HG03097 (cell line): ENCODE measurements at regions not wholly inside any gene's neighbourhood (a gene's known extent, or its start where the extent isn't known, plus 50 kb on each side); places are given as distances from the start of the nearest gene placed in this dataset.
"Not testable (repeated sequence)": the region's sequence is repeated elsewhere in the genome, so short reads cannot be mapped to it uniquely, and the experiment has no call there.

Experiments
- ATAC-seq: cut with Tn5 transposase; IDR thresholded peaks from one replicate; pipeline ENCODE4 v1.9.1; 2021; ENCODE audit not compliant: unreplicated experiment, low FRiP score

- ATAC-seq: no peak
Observed at GRCh38 chr11:39462506-39462905, 1996.9 kb downstream of the LRRC4C start.

GRCh38 chr11:39461066-39461465 is 1998.4 kb downstream of the LRRC4C start:
- ATAC-seq: no peak

- no peak for ATAC-seq
Observed at GRCh38 chr11:39459606-39460005, 1999.8 kb downstream of the LRRC4C start.

- ATAC-seq: no peak
Observed at GRCh38 chr11:39458481-39458880, 2001.0 kb downstream of the LRRC4C start.

GRCh38 chr11:39443424-39444022 is 2015.9 kb downstream of the LRRC4C start:
- no peak for ATAC-seq

- ATAC-seq: no peak
Observed at GRCh38 chr11:39442177-39442576, 2017.3 kb downstream of the LRRC4C start.

GRCh38 chr11:39435641-39436040 is 2023.8 kb downstream of the LRRC4C start:
- ATAC-seq: no peak

- no peak for ATAC-seq
Observed at GRCh38 chr11:39434466-39434865, 2025.0 kb downstream of the LRRC4C start.

- no peak for ATAC-seq
Observed at GRCh38 chr11:39432929-39433328, 2026.5 kb downstream of the LRRC4C start.

- ATAC-seq: no peak
Observed at GRCh38 chr11:39425226-39425625, 2034.2 kb downstream of the LRRC4C start.

GRCh38 chr11:39412117-39412516 is 2047.3 kb downstream of the LRRC4C start:
- no peak for ATAC-seq

GRCh38 chr11:39385911-39386310 is 2073.5 kb downstream of the LRRC4C start:
- ATAC-seq: no peak

GRCh38 chr11:39374963-39375698 is 2084.3 kb downstream of the LRRC4C start:
- ATAC-seq: no peak

- ATAC-seq: no peak
Observed at GRCh38 chr11:39367534-39367933, 2091.9 kb downstream of the LRRC4C start.

- no peak for ATAC-seq
Observed at GRCh38 chr11:39365809-39366436, 2093.5 kb downstream of the LRRC4C start.

GRCh38 chr11:39363571-39363970 is 2095.9 kb downstream of the LRRC4C start:
- ATAC-seq: no peak

- no peak for ATAC-seq
Observed at GRCh38 chr11:39361557-39361956, 2097.9 kb downstream of the LRRC4C start.

- no peak for ATAC-seq
Observed at GRCh38 chr11:39345834-39346442, 2113.5 kb downstream of the LRRC4C start.

GRCh38 chr11:39341461-39341860 is 2118.0 kb downstream of the LRRC4C start:
- no peak for ATAC-seq

- not testable (repeated sequence) for ATAC-seq
Observed at GRCh38 chr11:39333006-39333405, 2126.4 kb downstream of the LRRC4C start.

GRCh38 chr11:39327302-39327701 is 2132.2 kb downstream of the LRRC4C start:
- ATAC-seq: no peak
